ENCODE measurements at regions not wholly inside any gene's neighbourhood (a gene's known extent, or its start where the extent isn't known, plus 50 kb on each side); places are given as distances from the start of the nearest gene placed in this dataset.
A peak's percentile ranks its signal among the peaks of the same experiment; 100 is the strongest.
"Not testable (repeated sequence)": the region's sequence is repeated elsewhere in the genome, so short reads cannot be mapped to it uniquely, and the experiment has no call there.

- DNase-seq = no peak
These were observed 52.7 kb upstream of the SERBP1 start for GRCh38 chr1:67482733-67483482.

DNA sequence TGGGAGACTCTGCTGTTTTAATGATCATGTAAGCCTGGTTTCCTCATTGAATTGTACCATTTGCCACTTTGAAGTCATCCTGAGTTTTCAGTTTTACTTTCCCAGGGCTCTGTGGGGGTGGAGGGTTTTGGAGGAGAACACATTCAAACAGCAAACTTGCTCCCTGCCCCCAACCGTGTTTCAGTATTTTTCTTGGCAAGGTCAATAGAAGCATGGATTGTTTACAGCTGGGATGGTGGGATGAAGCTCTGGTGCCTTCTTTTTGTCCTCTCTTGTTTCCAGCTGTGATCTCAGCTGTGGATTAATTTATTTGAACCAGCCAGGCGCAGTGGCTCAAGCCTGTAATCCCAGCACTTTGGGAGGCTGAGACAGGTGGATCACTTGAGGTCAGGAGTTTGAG is 54.3 kb upstream of the SERBP1 start:
- DNase-seq = no peak

- DNase-seq = no peak
These were observed 55.0 kb upstream of the SERBP1 start for GRCh38 chr1:67485046-67485811.

DNA sequence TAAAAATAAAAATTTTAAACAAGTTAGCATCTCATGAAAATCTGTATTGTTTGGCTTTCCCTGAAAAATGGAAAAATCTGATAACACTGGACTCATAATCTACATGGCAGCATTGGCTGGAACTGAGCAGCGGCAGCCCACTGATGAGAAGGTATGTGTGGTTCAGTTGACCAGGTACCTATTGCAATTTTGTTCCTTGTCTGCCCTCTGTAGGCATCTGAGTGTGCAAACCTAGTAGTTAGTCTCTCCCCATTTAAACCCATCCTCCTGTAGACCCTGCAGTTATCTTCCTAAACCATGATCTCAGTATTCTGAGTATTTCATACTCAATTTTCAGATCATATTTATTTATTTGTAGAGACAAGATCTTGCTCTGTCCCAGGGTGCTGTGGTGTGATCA is 59.4 kb upstream of the SERBP1 start:
- DNase-seq = no peak

DNA sequence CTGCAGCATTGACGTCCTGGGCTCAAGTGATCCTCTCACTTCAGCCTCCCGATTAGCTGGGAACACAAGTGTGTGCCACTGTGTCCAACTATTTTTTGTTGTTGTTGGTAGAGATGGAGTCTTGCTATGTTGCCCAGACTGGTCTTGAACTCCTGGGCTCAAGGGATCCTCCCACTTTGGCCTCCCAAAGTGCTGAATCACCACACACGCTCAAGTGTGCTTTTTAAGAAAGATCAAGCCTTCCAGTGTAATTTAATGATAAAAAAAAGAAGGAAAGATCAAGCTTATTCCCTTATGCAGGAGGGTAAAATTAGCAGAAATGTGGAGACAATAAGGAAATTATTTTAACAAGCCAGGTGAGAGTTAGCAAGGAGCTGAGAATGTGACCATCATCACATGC is 61.1 kb upstream of the SERBP1 start:
- no peak for DNase-seq

DNA sequence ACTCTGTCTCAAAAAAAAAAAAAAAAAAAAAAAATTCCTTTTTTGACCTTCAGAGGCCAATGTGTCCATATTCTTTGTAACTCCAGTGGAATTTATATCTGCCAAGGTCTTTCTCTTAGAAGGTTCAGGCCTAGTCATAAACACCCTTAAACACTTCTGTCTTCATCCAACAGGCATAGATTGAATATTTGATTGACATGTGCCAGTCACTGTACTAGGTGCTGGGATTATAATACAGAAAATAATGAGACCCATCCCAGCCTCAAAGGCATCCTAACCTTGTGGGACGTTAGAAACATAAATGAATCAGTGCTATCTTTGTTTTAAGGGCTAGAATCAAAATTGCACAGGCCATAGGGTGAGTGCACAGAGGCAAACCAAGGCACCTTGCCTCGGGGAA is 62.9 kb upstream of the SERBP1 start:
- DNase-seq = no peak

- no peak for DNase-seq
These were observed 65.1 kb upstream of the SERBP1 start for GRCh38 chr1:67495327-67495726.

DNA sequence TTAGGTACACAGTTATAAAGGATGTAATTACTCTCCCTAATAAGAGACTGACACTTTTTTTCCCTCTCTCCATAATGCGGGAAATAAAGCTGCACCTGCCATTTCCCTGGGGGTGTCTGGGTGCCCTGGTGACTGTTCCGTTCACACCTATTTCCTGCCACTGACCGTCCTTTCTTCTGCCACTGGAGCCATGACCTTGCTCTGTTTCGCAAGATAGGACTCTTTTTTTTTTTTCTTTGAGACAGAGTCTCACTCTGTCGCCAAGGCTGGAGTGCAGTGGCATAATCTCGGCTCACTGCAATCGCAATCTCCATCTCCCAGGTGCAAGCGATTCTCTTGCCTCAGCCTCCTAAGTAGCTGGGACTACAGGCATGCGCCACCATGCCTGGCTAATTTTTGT is 66.1 kb upstream of the SERBP1 start:
- DNase-seq = no peak

DNA sequence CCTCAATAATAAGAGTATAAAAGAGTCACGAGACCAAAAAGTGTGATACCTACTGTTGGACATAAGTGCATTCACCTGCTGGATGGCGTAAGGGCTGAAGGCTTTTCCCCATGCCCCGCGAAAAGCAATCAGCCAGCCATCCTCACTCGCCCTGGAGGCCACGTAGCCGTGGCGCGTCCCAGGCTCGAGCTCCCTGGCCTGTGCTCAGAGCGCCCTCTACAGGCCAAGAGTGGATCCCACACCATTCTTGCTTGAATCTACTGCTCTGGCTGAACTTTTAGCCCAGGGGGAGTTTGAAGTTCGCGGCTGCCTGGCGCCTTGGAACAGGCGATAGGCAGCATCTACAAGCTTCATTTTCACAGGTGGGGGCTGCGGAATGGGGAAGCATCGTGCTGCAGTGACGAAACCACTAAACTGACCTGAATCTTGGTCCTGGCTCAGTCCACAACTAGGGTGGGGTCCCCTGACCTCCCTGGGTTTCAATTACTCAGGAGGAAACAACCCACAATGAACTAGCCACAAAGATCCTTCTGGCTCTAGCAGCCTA is 70.3 kb upstream of the SERBP1 start:
- DNase-seq = peak; percentile 88

DNA sequence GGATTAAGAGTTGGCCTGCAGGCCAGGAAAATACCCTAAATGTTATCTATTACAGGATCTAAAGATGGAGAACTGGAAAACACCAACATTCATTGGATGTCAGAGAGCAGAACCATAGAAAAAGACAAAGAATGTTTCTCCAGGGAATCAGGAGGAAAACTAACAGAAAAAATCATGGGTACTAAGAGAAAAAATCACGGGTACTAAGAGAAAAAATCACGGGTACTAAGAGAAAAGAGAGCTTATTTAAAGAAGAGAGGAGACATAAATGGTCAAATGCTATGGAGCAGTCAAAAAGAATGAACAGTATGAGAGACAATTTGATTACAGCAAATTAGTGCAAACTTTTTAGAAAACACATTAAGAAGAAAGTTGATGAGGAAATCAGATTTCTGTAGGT is 73.8 kb upstream of the SERBP1 start:
- DNase-seq = no peak

DNA sequence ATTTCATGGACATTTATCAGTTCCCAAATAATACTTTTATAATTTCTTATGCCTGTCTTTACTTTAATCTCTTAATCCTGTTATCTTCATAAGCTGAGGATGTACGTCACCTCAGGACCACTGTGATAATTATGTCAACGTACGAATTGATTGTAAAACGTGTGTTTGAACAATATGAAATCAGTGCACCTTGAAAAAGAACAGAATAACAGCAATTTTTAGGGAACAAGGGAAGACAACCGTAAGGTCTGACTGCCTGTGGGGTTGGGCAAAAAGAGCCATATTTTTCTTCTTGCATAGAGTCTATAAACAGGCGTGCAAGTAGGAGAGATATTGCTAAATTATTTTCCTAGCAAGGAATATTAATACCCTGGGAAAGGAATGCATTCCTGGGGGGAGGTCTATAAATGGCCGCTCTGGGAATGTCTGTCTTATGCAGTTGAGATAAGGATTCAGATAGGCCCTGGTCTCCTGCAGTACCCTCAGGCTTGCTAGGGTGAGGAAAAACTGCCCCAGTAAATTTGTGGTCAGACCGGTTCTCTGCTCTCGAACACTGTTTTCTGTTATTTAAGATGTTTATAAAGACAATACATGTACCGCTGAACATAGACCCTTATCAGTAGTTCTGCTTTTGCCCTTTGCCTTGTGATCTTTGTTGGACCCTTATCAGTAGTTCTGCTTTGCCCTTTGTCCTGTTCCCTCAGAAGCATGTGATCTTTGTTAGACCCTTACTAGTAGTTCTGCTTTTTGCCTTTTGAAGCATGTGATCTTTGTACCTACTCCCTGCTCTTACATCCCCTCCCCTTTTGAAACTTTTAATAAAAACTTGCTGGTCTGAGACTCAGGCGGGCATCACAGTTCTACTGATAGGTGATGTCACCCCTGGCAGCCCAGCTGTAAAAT is 83.4 kb upstream of the SERBP1 start:
- DNase-seq = not testable (repeated sequence)

DNA sequence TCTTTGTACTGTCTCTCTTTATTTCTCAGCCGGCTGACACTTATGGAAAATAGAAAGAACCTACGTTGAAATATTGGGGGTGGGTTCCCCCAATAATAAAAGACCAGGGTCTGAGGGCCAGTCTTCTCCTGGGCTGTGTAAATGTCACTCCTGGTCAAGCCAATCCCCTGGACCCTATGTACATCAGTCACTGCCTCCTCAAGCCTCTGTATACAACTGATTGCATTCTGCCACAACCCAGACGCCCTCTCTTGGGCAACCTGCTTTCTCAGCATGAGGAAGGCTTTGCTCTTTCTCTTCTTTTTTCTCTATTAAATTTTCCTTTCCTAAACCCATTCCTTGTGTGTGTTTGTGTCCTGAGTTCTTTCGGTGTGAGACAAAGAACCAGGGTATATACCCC is 84.1 kb upstream of the SERBP1 start:
- DNase-seq = no peak

GRCh38 chr1:67514786-67515185 is 84.6 kb upstream of the SERBP1 start:
- DNase-seq = no peak

- no peak for DNase-seq
These were observed 85.3 kb upstream of the SERBP1 start for GRCh38 chr1:67515324-67516080.

- no peak for DNase-seq
These were observed 86.8 kb upstream of the SERBP1 start for GRCh38 chr1:67517046-67517445.

- DNase-seq = no peak
These were observed 91.8 kb upstream of the SERBP1 start for GRCh38 chr1:67522001-67522441.

GRCh38 chr1:67522793-67523192 is 92.6 kb upstream of the SERBP1 start:
- DNase-seq = no peak

- DNase-seq = no peak
These were observed 94.2 kb upstream of the SERBP1 start for GRCh38 chr1:67524143-67525052.

DNA sequence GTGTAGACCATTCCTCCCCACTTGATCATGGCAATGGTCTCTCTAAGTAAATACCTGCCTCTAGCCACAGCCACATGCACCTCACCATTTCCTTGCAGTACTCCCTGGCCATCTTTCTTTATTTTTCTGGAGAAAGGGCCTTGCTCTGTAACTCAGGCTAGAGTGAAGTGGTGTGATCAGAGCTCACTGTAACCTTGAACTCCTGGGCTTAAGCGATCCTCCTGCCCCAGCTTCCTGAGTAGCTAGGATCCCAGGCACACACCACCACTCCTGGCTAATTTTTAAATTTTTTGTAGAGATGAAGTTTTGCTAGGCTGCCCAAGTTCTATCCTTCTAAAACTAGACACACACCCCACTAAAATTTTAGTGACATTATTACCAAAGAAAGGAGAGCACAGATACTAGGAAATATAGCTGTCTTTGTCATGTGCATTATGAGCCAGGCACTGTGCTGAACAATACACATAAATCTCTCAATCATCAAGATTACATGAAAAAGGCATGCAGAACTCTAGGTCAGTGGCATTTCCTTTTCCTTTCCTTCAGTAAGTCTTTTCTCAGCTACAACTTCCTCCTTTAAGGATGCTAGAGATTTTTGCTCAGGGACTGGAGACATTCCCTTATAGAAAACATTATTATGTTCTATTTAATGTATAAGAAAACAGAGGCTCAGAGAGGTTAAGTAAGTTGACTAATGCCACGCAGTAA is 95.0 kb upstream of the SERBP1 start:
- DNase-seq = no peak

- no peak for DNase-seq
These were observed 97.9 kb upstream of the SERBP1 start for GRCh38 chr1:67528141-67528540.

DNA sequence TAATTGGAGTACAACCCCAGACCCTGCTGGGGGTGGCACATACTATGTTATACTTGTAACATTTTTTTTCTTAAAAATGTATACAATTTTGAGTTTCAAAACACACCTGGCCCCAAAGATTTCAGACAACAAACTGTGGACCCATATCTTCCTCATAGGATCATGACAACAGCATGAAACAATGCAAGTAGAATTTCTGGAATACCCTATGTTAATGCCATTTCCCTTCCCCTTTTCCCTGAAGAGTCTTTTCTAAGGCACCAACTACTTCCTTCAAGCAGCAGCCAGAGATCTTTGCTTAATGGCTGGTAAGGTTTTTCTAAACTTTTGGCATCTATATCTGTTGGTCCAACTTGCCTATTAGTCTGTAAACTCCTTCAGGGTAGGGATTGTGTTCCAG is 99.9 kb upstream of the SERBP1 start:
- no peak for DNase-seq
